DLD1 (cell line): ENCODE measurements at regions not wholly inside any gene's neighbourhood (a gene's known extent, or its start where the extent isn't known, plus 50 kb on each side); places are given as distances from the start of the nearest gene placed in this dataset.

Source experiments
- in situ Hi-C: cut with HindIII; loops from 2 replicates; pipeline ENCODE4 v1.10.0; 2017; ENCODE audit warnings: low sequenced_read_pairs

GRCh38 chr10:123399276-123399839 is 245.2 kb downstream of the BUB3 start:
- in situ Hi-C loops: no loop called here

DNA sequence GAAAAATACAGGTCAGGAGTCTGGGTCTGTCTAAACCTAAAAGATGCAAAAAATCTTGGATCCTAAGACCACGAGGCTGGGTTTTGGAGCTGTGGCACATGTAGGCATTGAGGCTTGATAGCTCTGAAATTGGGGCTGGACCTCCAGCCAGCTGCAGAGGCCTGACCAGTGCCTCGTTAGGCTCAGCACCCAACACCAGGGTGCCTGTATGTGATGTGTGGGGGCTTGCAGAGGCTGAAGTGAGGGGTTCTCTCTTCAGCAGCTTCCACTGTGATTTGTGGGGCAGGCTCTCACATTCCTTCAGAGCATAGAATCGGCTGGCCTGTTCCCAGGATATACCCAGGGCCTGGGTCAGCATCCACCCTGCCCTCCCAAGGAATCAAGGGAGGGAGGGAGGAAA is 247.8 kb downstream of the BUB3 start:
- in situ Hi-C loops: no loop called here

- in situ Hi-C loops: no loop called here
Measured at GRCh38 chr10:123402656-123403055, 248.5 kb downstream of the BUB3 start.

DNA sequence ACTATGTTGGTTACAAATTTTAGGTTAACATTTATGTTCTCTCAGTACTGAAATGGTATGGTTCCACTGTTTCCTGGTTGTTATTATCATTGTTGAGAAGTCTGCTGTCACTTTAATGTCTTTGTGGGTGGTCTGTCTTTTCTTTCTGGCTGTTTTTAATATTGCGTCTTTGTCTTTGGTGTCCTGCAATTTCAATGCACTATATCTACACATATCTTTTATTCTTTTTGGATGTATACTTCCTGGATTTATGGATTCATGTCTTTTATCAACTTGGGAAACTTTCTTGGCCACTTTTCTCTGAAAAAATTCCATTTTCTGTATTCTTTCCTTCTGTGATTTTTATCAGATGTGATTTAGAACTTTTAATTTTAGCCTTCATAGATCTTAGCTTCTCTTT is 250.2 kb downstream of the BUB3 start:
- in situ Hi-C loops: no loop called here

GRCh38 chr10:123408660-123409059 is 254.5 kb downstream of the BUB3 start:
- in situ Hi-C loops: no loop called here

DNA sequence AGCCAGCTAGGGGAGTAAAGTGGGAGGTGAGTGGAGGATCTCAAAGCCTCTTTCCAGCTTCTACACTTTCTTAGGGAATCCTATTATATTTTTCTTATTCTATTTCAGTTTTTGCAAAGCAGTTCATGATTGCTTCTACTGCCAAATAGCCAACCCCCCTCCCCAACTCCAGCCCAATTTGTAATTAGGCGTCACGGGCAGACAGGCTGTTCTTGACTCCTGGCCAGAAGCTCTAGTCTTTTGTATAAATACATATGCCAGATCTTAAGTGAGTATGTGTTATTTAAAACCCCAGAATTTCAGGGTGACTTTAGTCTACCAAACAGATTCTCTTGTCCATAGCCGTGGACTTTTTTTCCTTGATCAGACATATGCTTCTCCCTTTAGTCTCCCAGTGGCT is 255.2 kb downstream of the BUB3 start:
- in situ Hi-C loops: no loop called here

DNA sequence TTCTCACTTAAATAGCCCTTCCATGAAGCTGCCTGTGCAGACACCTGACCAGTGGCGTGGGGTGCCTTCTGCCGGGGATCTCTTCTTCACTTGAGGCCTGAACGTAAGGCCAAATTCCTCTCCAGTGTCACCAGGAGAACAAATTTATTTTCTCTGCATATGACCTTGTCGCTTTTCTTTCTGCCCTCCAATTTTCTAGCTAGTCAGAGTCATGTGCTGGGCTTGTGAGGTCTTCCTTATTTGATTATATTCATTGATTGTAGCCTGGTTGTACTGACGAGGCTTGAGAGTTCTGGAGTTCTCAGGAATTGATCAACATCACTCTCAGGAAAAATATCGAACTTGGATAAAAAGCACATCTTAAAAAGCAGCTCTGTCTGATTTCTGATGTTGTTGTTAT is 255.7 kb downstream of the BUB3 start:
- in situ Hi-C loops: no loop called here

GRCh38 chr10:123413353-123413752 is 252.8 kb upstream of the GPR26 start:
- in situ Hi-C loops: no loop called here

- in situ Hi-C loops: no loop called here
Measured at GRCh38 chr10:123415523-123415922, 250.6 kb upstream of the GPR26 start.

GRCh38 chr10:123417414-123417813 is 248.7 kb upstream of the GPR26 start:
- in situ Hi-C loops: no loop called here

- in situ Hi-C loops: no loop called here
Measured at GRCh38 chr10:123421461-123421860, 244.7 kb upstream of the GPR26 start.

DNA sequence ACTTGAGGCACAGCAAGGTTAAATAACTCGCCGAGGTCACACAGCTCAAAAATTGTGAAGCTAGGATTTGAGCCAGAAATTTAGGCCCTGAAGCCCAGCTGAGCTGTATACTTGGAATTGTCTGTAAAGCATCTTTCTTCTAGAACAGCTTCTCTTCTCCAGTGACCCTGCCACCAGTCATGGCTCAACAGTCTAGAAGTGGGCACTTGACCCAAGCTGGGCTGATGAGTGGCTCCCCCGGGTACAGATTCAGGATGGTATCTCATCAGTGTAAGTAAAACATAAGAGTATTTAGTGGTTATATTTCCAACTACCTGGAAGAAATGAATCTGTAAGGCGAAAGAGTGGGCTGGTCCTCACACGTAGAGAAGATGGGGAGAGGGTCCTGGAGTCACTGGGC is 243.9 kb upstream of the GPR26 start:
- in situ Hi-C loops: no loop called here

- in situ Hi-C loops: no loop called here
Measured at GRCh38 chr10:123424537-123424936, 241.6 kb upstream of the GPR26 start.

GRCh38 chr10:123425680-123426079 is 240.5 kb upstream of the GPR26 start:
- in situ Hi-C loops: no loop called here

DNA sequence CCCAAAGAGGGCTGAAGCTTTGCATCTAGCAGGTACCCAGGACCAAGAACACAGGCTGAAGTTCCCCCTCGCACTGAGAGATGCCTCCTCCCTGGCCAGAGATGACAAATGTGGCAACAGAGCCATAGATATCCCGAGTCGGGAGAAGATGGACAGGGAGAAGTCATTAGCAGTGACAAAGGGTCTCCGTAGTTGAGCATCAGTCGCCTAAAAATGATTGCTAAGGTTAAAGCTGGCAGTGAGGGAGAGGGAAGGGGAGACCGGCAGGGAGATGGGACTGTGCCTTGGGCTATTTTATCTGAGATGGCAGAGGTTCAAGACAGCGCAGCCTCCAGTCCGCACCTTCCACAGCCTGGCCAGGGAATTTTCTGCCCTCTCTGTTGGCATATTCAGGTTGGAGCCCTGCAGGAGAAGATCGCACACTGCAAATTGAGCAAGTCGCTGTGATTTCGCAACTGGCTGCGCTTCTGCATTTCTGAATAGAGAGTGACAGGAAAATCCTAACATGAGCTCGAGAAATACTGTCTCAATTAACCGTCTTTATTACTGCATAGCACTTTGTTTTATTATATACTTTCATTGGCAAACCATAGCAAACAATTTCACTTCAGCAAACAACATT is 238.9 kb upstream of the GPR26 start:
- in situ Hi-C loops: no loop called here

- in situ Hi-C loops: no loop called here
Measured at GRCh38 chr10:123428391-123428790, 237.8 kb upstream of the GPR26 start.

DNA sequence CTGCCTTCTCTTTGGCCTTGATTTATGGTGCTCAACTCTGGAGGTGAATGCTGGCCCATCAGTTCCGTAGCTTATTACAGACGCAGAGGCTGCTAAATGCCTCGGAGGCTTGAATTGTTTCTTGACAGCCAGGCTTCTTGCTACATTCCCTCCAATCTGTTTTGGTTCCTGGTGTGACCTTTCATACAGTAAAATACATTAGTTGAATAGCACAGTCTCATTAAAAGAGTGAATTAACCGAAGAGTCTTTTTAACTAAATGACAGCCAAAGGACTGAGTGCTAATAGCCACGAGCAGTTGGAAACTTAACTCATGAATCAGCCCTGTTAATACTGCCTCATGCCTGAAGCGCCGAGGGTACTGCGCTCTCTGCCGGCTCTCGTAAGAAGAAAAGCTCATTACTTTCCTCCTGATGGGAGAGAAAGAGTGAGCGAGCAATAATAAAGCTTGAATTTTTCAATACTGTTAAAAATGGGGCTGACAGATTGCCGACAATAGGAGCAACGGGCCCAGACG is 236.4 kb upstream of the GPR26 start:
- in situ Hi-C loops: loop anchor here (5.0 kb wide), 1 partner anchor 67 kb away; no protein-coding TSS in a partner anchor

GRCh38 chr10:123433539-123433938 is 232.6 kb upstream of the GPR26 start:
- in situ Hi-C loops: loop anchor here (5.0 kb wide), 1 partner anchor 71 kb away; no protein-coding TSS in a partner anchor

DNA sequence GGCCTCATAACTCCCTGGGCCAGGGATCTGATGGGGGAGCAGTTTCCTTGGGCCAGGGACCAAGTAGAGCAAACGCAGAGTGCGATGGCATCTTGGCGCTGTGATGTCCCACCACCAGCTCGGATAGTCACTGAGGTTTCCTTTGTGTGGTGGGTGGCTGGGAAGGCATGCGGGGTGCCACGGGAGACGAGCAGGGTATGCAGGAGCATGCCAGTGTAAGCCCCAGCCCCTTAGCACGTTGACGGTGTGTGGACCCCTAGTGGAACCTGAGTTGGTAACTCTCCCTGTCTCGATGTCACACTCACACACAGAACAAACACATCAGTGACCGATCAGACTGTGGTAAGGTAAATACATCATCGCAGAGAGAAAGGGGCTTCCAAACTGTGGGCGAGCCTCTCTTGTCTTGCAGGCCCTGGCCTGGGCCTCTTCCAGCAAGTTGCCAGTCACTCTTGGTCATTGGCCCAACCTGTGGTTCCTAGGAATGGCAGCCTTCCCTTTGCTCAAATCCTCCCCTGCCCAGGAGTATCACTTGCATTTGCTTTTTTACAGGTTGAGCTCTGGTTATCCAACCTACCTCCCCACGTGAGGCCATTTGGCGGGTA is 231.6 kb upstream of the GPR26 start:
- in situ Hi-C loops: loop anchor here (5.0 kb wide), 1 partner anchor 72 kb away; no protein-coding TSS in a partner anchor

- in situ Hi-C loops: no loop called here
Measured at GRCh38 chr10:123442901-123443300, 223.3 kb upstream of the GPR26 start.

DNA sequence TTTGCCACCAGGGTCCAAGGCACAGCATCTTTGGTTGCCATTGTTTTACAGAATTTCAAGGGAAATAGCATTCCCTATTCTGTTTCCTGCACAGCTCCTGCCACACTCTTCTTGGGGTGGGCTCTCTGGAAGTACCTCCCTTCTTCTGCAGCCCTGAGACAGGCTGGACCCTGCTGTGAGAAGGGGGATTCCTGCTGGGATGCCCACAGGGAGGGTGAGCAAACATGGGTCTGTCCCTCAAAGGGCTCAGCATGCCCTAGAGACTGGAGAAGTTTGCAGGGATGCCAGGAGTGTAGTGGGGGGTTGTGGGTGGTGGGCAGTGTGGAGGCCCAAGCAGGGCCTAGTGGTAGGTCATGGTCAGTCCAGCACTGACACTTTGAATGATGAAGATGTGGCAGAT is 222.2 kb upstream of the GPR26 start:
- in situ Hi-C loops: no loop called here

- in situ Hi-C loops: no loop called here
Measured at GRCh38 chr10:123445261-123445775, 220.8 kb upstream of the GPR26 start.
